ENCODE measurements at regions not wholly inside any gene's neighbourhood (a gene's known extent, or its start where the extent isn't known, plus 50 kb on each side); places are given as distances from the start of the nearest gene placed in this dataset.

GRCh38 chr5:73384861-73385260, 63.7 kb downstream of the FOXD1 start:
- TF ChIP-seq POLR2A (IDR thresholded peaks at IDR 0.05; ENCODE audit: low read length): no peak
- TF ChIP-seq GATA1 (IDR thresholded peaks at IDR 0.05; ENCODE audit: low read depth, low read length): no peak

Measured in erythroblast (primary cell).